ENCODE measurements at regions not wholly inside any gene's neighbourhood (a gene's known extent, or its start where the extent isn't known, plus 50 kb on each side); places are given as distances from the start of the nearest gene placed in this dataset.

DNA sequence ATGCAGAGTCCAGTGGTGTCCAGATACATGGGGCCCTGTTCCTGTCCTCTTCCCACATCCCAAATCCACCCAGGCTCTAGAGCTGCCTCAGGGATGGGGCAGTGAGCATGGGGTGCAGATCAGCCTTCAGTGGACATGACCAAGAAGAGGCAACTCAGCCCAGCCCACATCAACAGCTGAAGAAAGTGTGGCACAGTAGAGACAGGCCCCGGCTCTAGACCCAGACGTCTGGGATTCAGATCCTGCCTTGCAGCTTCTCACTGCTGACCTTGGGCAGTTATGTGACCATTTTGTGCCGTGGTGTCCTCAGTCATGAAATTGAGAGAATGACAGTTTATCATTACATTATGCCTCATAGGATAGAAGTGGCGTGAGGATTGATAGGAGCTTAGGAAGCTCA, 54.6 kb upstream of the CST7 start:
- TF ChIP-seq, protein P1, sequence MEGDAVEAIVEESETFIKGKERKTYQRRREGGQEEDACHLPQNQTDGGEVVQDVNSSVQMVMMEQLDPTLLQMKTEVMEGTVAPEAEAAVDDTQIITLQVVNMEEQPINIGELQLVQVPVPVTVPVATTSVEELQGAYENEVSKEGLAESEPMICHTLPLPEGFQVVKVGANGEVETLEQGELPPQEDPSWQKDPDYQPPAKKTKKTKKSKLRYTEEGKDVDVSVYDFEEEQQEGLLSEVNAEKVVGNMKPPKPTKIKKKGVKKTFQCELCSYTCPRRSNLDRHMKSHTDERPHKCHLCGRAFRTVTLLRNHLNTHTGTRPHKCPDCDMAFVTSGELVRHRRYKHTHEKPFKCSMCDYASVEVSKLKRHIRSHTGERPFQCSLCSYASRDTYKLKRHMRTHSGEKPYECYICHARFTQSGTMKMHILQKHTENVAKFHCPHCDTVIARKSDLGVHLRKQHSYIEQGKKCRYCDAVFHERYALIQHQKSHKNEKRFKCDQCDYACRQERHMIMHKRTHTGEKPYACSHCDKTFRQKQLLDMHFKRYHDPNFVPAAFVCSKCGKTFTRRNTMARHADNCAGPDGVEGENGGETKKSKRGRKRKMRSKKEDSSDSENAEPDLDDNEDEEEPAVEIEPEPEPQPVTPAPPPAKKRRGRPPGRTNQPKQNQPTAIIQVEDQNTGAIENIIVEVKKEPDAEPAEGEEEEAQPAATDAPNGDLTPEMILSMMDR (conservative IDR thresholded peaks at IDR 0.05; ENCODE audit: low read depth, low read length), result no peak
- no peak overlapping the region for H3K4me3 ChIP-seq (ENCODE audit: low read depth, low read length)
- no peak for DNase-seq (ENCODE audit: low read depth)

DNA sequence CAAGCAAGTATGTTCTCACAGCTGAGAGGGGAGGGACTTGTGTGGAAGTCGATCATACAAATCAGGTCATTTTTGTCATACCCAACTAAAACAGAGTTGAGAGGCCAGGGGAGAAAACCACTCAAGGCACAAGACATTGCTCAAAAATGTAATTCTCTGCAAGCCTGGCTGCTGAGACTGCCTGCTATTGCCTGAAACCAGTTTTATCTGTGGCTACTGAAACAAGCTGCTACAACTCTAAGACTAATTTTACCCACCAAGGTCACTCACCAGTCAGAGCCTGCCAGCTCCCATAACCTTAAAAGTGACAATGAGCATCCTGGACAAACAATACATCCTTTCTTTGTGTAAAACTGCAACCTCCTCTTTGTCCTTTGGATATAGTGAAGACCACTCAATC, 54.1 kb upstream of the CST7 start:
- H3K4me3 ChIP-seq (ENCODE audit: low read depth, low read length), result no peak overlapping the region
- TF ChIP-seq, protein P1 (conservative IDR thresholded peaks at IDR 0.05; ENCODE audit: low read depth, low read length), result no peak
- no peak for DNase-seq (ENCODE audit: low read depth)

DNA sequence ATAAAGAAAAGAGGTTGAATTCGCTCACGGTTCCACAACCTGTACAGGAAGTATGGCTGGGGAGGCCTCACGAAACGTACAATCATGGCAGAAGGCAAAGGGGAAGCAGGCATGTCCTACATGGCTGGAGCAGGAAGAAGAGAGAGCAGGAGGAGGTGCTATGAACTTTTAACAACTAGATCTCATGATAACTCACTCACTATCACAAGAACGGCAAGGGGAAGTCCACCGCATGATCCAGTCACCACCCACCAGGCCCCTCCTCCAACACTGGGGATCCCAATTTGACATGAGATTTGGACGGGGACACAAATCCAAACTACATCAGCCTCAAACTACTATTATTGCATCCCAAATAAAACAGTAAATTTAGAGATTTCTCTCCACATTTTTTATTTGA, 53.6 kb upstream of the CST7 start:
- no peak overlapping the region for H3K4me3 ChIP-seq (ENCODE audit: low read depth, low read length)
- DNase-seq (ENCODE audit: low read depth), result no peak
- TF ChIP-seq, protein P1 (conservative IDR thresholded peaks at IDR 0.05; ENCODE audit: low read depth, low read length), result no peak

DNA sequence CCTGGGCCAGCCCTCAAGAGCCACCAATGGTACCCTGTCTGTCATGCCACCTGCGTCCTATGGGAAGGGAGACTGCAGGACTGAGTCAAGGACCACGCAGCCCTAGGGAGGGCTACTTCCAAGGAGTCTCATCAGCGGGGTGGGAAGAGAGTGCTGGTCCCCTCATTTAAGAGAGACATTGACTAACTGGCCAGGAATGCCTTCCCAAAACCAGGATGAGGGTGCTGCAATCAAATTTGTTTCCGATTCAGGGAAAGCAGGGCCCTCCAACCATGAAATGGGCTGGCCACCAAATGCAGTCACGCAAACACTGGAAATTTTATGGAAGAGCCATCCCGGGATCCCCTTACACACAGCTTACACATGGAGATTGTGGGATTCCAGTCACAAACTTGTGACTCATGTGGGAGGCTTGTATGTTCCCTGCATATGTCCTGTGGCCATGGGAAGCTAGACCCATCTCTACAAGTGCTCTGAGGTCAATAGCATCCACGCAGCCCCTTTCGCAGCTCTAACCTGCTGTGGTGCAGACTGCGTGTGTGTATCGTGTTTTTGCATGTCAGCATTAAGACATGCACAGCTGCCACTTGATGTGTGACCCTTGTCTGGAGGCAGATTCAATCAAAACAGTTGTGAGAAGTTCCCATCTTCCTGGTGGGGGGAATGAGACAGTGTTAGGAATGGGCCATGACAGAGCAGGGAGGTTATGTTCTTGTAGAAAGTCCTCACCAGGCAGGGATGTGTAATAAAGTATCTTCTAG, 53.0 kb upstream of the CST7 start:
- TF ChIP-seq, protein P1 (conservative IDR thresholded peaks at IDR 0.05; ENCODE audit: low read depth, low read length), result no peak
- H3K4me3 ChIP-seq (ENCODE audit: low read depth, low read length), result no peak overlapping the region
- no peak for DNase-seq (ENCODE audit: low read depth)

DNA sequence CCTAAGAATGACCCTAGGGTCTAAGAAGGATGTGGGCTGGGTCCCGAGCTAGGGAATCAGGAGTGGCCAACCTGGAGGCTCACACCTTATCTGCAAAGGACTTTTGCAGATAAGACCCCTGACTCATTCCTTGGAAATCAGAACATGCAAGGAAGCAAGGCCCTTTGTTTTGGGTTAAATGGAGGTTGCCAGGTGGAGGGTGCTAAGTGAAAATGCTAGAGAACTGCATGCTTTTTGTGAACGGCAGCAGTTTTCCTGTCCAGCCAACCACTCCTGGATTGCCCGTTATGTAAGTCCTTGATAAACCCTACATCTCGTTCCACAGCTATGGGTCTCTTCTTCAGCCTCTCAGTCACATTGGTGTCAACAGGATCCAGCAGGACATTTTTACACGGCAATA, 52.1 kb upstream of the CST7 start:
- no peak for DNase-seq (ENCODE audit: low read depth)
- TF ChIP-seq, protein P1 (conservative IDR thresholded peaks at IDR 0.05; ENCODE audit: low read depth, low read length), result no peak
- no peak overlapping the region for H3K4me3 ChIP-seq (ENCODE audit: low read depth, low read length)

DNA sequence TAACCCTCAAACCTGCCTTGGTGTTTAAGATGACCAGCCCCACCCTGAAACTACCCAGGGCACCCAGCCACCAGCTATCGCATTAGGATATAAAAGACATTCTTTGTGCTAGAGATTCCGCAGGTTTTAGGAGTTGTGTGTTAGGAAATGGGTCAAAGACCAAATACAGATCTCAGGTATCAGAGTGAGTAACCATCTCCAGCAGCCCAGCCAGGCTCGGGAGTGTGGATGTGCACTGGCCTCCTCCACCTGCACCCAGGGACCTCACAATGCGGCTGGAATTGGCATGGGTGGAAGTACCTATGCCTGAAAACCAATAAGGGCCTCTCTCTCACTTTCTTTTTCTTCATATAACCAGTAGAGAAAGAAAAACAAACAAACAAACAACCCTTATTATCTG, 51.1 kb upstream of the CST7 start:
- H3K4me3 ChIP-seq (ENCODE audit: low read depth, low read length), result no peak overlapping the region
- no peak for DNase-seq (ENCODE audit: low read depth)
- TF ChIP-seq, protein P1 (conservative IDR thresholded peaks at IDR 0.05; ENCODE audit: low read depth, low read length), result no peak

DNA sequence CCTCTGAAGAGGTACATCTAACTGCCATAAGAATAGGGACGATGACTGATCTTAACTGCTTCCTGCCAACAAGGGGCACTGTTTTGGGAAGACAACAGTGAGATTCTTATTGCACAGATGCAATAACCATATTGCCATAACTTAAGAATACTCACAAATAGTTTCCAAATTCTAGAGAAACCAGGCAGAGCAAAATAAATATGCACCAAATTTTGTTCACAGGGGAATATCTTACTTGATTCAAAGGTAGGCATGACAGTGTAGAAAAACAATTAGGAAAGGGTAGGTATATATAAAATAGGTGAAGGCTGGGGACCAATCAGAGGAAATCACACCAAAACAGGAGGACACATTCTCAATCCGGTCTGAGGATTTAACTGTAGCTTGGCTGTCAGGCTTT, 49.9 kb upstream of the CST7 start:
- TF ChIP-seq, protein P1 (conservative IDR thresholded peaks at IDR 0.05; ENCODE audit: low read depth, low read length), result no peak
- DNase-seq (ENCODE audit: low read depth), result no peak
- H3K4me3 ChIP-seq (ENCODE audit: low read depth, low read length), result no peak overlapping the region

Measured in epithelial cell of proximal tubule (primary cell).